Esophagus squamous epithelium (tissue), 5 donors: ENCODE measurements at regions not wholly inside any gene's neighbourhood (a gene's known extent, or its start where the extent isn't known, plus 50 kb on each side); places are given as distances from the start of the nearest gene placed in this dataset.

Experiments
- DNase-seq: peaks from one replicate; lab custom pipeline; 2025; lab: John Stamatoyannopoulos, UW
- H3K27ac ChIP-seq, 4 donors: fragments of 200-600 bp; sonication (generic); one replicate each; pipeline ENCODE4 v1.5.1; 2016 to 2019; ENCODE audit warnings: mild to moderate bottlenecking in 1 of 4
- H3K27me3 ChIP-seq, 4 donors: fragments of 200-600 bp; sonication (generic); 1 replicate in 3 of 4; 2 replicates in 1 of 4; pipeline versions ENCODE4 v1.5.1 to v1.6.0; 2017 to 2021; ENCODE audit warnings: antibody characterized with exemption in 1 of 4
- H3K36me3 ChIP-seq, 3 donors: fragments of 200-600 bp; sonication (generic); one replicate each; pipeline ENCODE4 v1.5.1; 2016 to 2019
- H3K4me1 ChIP-seq, 3 donors: fragments of 200-600 bp; sonication (generic); one replicate each; pipeline ENCODE4 v1.5.1; 2017 to 2019
- H3K4me3 ChIP-seq, 4 donors: fragments of 200-600 bp; sonication (generic); 1 replicate in 3 of 4; 2 replicates in 1 of 4; pipeline ENCODE4 v1.5.1; 2016 to 2019; ENCODE audit warnings: mild to moderate bottlenecking in 2 of 4, moderate library complexity in 1 of 4
- H3K9me3 ChIP-seq, 3 donors: fragments of 200-600 bp; sonication (generic); one replicate each; pipeline ENCODE4 v1.5.1; 2016 to 2019
- CTCF ChIP-seq, 6 experiments: fragments of 450-650 bp in 4 of 6; fragments of 200-600 bp in 2 of 6; sonication (generic) in 2 of 6; IDR thresholded peaks; one replicate each; pipeline ENCODE4 v1.5.1; 2016 to 2019; ENCODE audit warnings: antibody characterized with exemption in 6 of 6, mild to moderate bottlenecking in 4 of 6, moderate library complexity in 4 of 6
- POLR2A ChIP-seq, 4 donors: fragments of 450-650 bp; IDR thresholded peaks; one replicate each; pipeline ENCODE4 v1.6.1; 2017; ENCODE audit warnings: antibody characterized with exemption in 4 of 4, mild to moderate bottlenecking in 4 of 4, moderate library complexity in 3 of 4
- WGBS, 2 donors: methylation state at CpG; one replicate each; pipeline ENCODE4 v1.1.5; 2018; 5-methylcytosine and 5-hydroxymethylcytosine counted together
- intact Hi-C: fragments of 100-400 bp; cut with DNase I; formaldehyde crosslinking; loops from one replicate; pipeline ENCODE4 v1.15.0; 2022
- donor health status: DM: yes; HTN: yes; CAD: no.

DNA sequence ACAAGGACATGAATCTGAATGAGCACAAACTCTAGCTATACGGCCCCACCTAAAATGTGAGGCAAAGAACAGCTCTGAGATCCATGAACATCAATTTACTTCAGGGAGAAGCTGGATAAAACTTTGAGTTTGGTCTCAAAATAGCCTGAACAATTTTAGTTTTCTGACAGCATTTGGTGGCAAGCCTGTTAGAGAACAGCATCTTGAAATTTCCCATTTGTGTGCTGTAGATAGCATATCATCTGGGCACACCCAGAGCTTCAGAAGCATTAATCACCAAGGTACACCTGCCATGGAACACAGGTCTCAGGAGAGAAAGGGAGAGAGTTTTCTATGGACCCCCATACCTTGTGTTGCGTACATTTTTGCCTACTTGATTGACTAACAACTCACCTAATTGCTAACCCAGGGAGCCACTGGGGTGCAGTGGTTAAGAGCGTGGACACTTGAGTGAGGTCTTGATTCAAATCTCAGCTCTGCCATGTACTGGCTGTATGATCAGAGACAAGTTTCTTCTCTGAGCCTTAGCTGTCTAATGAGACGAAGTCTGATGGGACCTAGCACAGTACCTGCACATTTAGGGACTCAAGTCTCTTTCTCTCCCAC lies 264.9 kb downstream of the PIK3R1 start:
- no peak for DNase-seq
- Histone ChIP-seq H3K27me3 (no peaks in the 10 kb centered on the region), H3K27ac (no peak overlapping the region), H3K4me3 (no peak overlapping the region), H3K9me3 (no peaks in the 10 kb centered on the region), H3K36me3 (no peaks in the 10 kb centered on the region), H3K4me1 (peaks cover 0 to 27% (median 3%) of the 10 kb centered on the region in 3 donors)
- 87 to 92% methylated on average over 4 of the region's 4 CpGs for WGBS, 2 donors
- intact Hi-C loops: no loop called here
- TF ChIP-seq CTCF (IDR thresholded peaks at IDR 0.05): no peak
- TF ChIP-seq POLR2A (IDR thresholded peaks at IDR 0.05): no peak

DNA sequence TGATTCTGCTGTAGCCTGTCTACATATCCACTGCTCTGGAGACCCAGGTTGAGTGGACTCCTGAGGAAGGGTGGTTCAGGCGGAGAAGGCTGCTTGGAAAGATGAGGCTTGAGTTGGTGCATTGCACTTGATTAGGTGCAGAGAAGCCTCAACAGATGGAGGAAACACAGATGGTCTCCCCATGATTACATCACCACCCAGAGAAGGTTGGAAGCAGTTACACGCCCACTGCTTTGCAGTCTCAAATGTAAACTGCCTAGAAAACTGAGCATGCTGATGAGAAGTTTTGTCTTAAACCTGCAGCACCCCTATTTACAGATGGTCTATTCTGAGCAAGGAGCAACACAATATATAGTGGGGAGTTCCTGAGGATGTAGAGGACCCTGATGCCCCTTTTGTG lies 266.6 kb downstream of the PIK3R1 start:
- H3K4me3 ChIP-seq: no peak overlapping the region
- H3K9me3 ChIP-seq: peaks cover 0 to under 1% (median 0%) of the 10 kb centered on the region in 3 donors
- 68 to 94% methylated on average over 2 of the region's 2 CpGs for WGBS, 2 donors
- intact Hi-C loops: no loop called here
- peaks cover 0 to 27% (median 3%) of the 10 kb centered on the region in 3 donors for H3K4me1 ChIP-seq
- no peaks in the 10 kb centered on the region for H3K36me3 ChIP-seq
- no peak overlapping the region for H3K27ac ChIP-seq
- DNase-seq: no peak
- no peak for TF ChIP-seq CTCF (IDR thresholded peaks at IDR 0.05)
- TF ChIP-seq POLR2A (IDR thresholded peaks at IDR 0.05): no peak
- H3K27me3 ChIP-seq: no peaks in the 10 kb centered on the region

DNA sequence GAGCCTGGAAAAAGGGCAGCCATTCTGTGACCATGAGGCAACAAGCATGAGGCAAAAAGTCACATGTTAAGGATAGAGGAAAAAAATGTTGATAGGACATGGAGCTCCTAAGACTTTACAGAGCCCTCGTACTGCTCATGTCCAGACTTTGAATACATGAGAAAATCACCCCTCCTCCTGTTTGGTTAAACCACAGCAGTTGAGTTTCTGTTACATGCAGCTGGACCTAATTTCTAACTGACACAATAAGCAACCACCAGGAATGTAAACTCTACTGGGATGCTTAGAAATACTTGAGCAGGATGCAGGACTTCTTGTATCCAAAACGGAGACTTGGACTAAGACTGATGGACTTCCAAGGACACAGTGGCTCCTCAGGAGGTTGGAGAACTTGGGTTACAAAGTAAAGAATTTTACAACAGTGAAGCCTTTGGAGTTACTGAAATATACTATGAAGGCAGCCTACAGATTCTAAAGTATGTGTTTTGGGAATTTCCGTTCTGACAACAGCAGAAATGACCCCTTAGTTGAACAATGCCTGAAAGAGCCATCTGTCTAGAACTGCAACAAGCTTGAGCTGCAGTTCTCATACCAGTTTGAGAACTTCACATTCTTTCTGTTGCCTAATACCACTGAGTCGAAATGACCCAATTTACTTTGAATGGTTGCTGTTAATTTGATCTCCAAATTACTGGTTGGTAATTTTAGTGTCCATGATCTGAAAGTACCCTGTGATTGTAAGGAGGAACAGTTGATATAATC lies 268.9 kb downstream of the PIK3R1 start:
- DNase-seq: no peak
- H3K27ac ChIP-seq: no peak overlapping the region
- peaks cover 0 to 8% (median 0%) of the 10 kb centered on the region in 3 donors for H3K9me3 ChIP-seq
- no peaks in the 10 kb centered on the region for H3K36me3 ChIP-seq
- TF ChIP-seq POLR2A (IDR thresholded peaks at IDR 0.05) (no peak), CTCF (IDR thresholded peaks at IDR 0.05) (no peak)
- no peak overlapping the region for H3K4me3 ChIP-seq
- H3K27me3 ChIP-seq: no peaks in the 10 kb centered on the region
- WGBS, 2 donors: 72 to 81% methylated on average over 4 of the region's 4 CpGs
- H3K4me1 ChIP-seq: peaks cover 0 to 14% (median 0%) of the 10 kb centered on the region in 3 donors
- intact Hi-C loops: no loop called here

DNA sequence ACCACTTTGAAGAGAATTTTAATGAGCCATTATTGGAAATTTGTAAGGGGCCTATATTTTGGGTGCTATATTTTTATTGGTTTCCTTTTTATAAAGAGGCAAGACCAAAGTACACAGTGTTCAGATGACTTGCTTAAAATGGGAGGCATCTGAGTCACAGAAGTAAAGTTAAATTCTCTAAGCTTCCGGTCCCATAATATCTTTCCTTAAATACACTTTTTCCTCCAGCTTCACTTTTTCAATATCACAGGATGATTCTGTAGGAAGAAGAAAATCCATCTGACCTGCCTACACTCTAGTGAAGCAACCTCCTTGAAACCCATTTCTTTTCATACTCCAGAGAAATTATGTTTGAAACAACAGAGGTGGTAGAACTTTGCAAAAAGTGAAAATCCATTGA lies 274.0 kb downstream of the PIK3R1 start:
- TF ChIP-seq CTCF (IDR thresholded peaks at IDR 0.05) (no peak), POLR2A (IDR thresholded peaks at IDR 0.05) (no peak)
- Histone ChIP-seq H3K27me3 (no peaks in the 10 kb centered on the region), H3K36me3 (no peaks in the 10 kb centered on the region), H3K27ac (no peak overlapping the region), H3K4me3 (no peak overlapping the region), H3K9me3 (peaks cover 0 to 8% (median 0%) of the 10 kb centered on the region in 3 donors), H3K4me1 (no peaks in the 10 kb centered on the region)
- DNase-seq: no peak
- intact Hi-C loops: no loop called here
- WGBS, 2 donors: 82 to 100% methylated on average over 1 of the region's 1 CpG

DNA sequence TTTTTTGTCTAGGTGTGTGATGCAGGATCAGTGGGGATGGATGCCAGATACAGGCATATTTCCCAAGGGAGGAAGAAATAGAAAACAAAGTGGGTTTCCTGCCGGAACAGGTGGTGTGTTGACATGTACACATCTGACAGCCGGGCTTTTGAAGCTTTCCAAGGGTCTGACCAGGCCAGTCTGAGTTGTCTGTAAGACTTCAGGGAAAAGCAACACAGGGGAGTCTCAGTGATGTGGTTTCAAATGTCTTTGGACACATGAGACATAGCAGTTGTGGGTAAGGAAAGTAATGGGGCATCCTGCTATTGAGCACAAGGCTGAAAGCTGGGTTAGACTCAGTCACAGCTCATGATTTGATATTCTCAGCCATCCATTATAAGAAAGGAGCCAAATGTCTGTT lies 274.9 kb downstream of the PIK3R1 start:
- H3K9me3 ChIP-seq: peaks cover 0 to 8% (median 0%) of the 10 kb centered on the region in 3 donors
- 66 to 72% methylated on average over 2 of the region's 2 CpGs for WGBS, 2 donors
- H3K4me1 ChIP-seq: no peaks in the 10 kb centered on the region
- DNase-seq: no peak
- H3K27me3 ChIP-seq: no peaks in the 10 kb centered on the region
- H3K27ac ChIP-seq: no peak overlapping the region
- H3K36me3 ChIP-seq: no peaks in the 10 kb centered on the region
- TF ChIP-seq CTCF (IDR thresholded peaks at IDR 0.05): no peak
- no peak for TF ChIP-seq POLR2A (IDR thresholded peaks at IDR 0.05)
- no peak overlapping the region for H3K4me3 ChIP-seq
- intact Hi-C loops: no loop called here
